GM12872 (cell line): ENCODE measurements at regions not wholly inside any gene's neighbourhood (a gene's known extent, or its start where the extent isn't known, plus 50 kb on each side); places are given as distances from the start of the nearest gene placed in this dataset.
A peak's percentile ranks its signal among the peaks of the same experiment; 100 is the strongest.

Experiments used
- TF ChIP-seq, protein P1 (sequence below): IDR thresholded peaks from 3 replicates; pipeline ENCODE4 v1.5.1; 2011; ENCODE audit warnings: low read depth, mild to moderate bottlenecking, low read length, moderate library complexity; ENCODE audit not compliant: insufficient read depth

DNA sequence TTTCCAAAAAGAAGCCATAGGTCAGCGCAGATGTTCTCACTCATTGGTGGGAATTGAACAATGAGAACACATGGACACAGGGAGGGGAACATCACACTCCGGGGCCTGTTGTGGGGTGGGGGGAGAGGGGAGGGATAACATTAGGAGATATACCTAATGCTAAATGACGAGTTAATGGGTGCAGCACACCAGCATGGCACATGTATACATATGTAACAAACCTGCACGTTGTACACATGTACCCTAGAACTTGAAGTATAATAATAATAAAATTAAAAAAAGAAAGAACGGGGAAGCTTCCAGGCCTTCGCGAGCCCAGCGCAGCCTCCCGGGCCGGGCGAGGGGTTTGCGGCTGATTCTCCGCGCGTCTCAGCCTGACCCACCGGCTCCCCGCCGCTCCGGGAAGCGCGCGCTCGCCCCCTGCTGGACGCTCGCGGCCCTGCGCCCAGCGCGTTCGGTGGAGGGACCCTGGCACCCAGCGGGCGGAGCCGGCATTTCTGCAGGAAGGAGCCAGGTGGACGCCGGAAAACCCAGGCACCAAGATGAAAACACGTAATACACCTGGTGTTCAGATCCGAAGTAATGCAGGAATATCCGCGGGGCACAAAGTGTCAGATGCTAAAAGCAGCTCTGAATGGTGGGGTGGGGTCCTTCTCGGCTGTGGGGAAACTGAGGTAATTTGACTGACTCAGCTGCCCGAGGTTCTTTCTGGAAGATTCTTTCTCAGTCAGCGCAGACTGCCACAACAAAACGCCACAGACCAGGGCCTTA is 67.1 kb upstream of the PPP1R26 start:
- TF ChIP-seq, protein P1, sequence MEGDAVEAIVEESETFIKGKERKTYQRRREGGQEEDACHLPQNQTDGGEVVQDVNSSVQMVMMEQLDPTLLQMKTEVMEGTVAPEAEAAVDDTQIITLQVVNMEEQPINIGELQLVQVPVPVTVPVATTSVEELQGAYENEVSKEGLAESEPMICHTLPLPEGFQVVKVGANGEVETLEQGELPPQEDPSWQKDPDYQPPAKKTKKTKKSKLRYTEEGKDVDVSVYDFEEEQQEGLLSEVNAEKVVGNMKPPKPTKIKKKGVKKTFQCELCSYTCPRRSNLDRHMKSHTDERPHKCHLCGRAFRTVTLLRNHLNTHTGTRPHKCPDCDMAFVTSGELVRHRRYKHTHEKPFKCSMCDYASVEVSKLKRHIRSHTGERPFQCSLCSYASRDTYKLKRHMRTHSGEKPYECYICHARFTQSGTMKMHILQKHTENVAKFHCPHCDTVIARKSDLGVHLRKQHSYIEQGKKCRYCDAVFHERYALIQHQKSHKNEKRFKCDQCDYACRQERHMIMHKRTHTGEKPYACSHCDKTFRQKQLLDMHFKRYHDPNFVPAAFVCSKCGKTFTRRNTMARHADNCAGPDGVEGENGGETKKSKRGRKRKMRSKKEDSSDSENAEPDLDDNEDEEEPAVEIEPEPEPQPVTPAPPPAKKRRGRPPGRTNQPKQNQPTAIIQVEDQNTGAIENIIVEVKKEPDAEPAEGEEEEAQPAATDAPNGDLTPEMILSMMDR = peak; percentile 97

- TF ChIP-seq, protein P1 = no peak
Measured at GRCh38 chr9:135413086-135413375, 66.6 kb upstream of the PPP1R26 start.

- TF ChIP-seq, protein P1 = no peak
Measured at GRCh38 chr9:135413461-135413860, 66.1 kb upstream of the PPP1R26 start.

DNA sequence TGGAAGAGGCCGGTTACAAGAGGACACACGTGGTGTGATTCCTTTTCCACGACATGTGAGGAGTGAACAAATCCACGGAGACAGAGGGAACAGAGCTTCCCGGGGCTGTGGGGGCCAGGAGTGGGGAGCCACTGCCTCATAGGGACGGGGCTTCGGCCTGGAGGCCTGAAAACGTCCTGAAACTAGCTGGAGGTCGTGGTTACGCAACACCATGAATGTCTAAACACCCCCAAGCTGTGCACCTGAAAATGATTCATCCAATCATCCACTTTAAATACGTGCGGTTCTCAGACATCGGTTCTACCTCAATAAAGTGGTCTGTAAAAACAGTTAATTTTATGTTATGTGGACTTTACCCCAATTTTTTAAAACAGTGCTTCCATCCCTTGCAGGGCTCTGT is 65.3 kb upstream of the PPP1R26 start:
- TF ChIP-seq, protein P1 = no peak

- TF ChIP-seq, protein P1 = no peak
Measured at GRCh38 chr9:135415586-135415985, 64.0 kb upstream of the PPP1R26 start.

DNA sequence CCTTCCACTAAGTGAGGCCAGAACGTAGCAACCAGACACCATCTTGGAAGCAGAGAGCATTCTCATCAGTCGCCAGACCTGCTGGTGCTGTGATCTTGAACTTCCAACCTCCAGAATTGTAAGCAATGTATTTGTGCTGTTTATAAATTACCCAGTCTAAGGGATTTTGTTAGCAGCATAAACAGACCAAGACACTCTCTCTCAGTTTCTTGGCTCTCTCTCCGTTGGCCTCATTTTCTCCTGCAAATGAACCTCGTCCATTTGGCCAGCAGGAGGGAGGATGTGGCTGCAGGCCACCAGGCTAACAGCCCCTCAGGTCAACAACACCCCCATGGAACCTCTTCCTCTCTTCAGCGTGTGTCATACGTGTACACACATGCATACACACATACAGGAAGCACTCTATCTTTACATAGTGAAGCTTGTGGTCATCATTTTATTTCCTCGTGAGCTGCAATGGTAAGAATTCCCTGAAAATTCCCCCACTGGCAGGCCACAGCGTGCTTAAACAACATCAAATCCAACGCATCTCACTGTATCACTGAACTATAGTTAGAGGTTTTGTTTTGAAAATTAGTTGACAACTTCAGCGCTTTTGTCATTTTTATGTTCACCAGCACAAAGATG is 62.8 kb upstream of the PPP1R26 start:
- TF ChIP-seq, protein P1 = no peak

DNA sequence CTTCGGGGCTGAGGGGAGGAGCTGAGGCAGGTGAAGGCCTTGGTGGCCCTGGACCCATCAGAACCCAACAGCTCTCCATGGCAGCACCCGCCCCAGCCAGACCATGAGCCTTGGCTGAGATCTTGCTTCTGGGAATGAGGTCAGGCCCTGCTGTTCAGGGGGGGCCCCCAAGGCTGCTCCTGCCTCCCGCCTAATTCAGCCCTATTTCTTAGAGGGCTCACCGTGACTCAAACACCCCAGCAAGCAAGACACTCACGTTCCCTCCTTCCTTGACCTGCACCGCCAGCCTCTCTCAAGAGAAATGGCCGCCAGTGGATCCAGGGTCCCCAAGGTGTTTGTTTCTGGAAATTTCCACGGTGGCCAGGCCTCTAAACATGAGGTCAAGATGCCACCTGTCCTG is 61.4 kb upstream of the PPP1R26 start:
- TF ChIP-seq, protein P1 = no peak
